Karpas-422 (cell line): ENCODE measurements at regions not wholly inside any gene's neighbourhood (a gene's known extent, or its start where the extent isn't known, plus 50 kb on each side); places are given as distances from the start of the nearest gene placed in this dataset.
"Not testable (repeated sequence)": the region's sequence is repeated elsewhere in the genome, so short reads cannot be mapped to it uniquely, and the experiment has no call there.

ENCODE experiments used
- DNase-seq: peaks from one replicate; pipeline ENCODE4 v3.0.0-alpha.2; 2015
- H2AFZ ChIP-seq: fragments of 200-600 bp; sonication (generic); 2 replicates; pipeline ENCODE4 v1.6.1; 2014; ENCODE audit warnings: antibody characterized with exemption, low read length, mixed read lengths
- H3K27ac ChIP-seq: fragments of 200-600 bp; sonication (generic); 2 replicates; pipeline ENCODE4 v1.5.1; 2014; ENCODE audit warnings: mild to moderate bottlenecking, low read length, moderate library complexity
- H3K27me3 ChIP-seq: fragments of 200-600 bp; sonication (generic); 2 replicates; pipeline ENCODE4 v1.6.1; 2014; ENCODE audit warnings: low read length, mixed read lengths
- H3K36me3 ChIP-seq: fragments of 200-600 bp; sonication (generic); 2 replicates; pipeline ENCODE4 v1.6.1; 2014; ENCODE audit warnings: low read length, mixed read lengths; ENCODE audit not compliant: insufficient read depth
- H3K4me1 ChIP-seq: fragments of 200-600 bp; sonication (generic); 2 replicates; pipeline ENCODE4 v1.6.1; 2014; ENCODE audit warnings: mild to moderate bottlenecking, low read length, mixed read lengths
- H3K4me2 ChIP-seq: fragments of 200-600 bp; sonication (generic); 2 replicates; pipeline ENCODE4 v1.6.1; 2014; ENCODE audit warnings: low read length, low read depth, mild to moderate bottlenecking; ENCODE audit not compliant: poor library complexity, severe bottlenecking
- H3K4me3 ChIP-seq: fragments of 200-600 bp; sonication (generic); 2 replicates; pipeline ENCODE4 v1.5.1; 2014; ENCODE audit warnings: mild to moderate bottlenecking, antibody characterized with exemption, low read length, mixed read lengths
- H3K79me2 ChIP-seq: fragments of 200-600 bp; sonication (generic); 2 replicates; pipeline ENCODE4 v1.6.1; 2014; ENCODE audit warnings: mild to moderate bottlenecking, low read length, mixed read lengths
- H3K9ac ChIP-seq: fragments of 200-600 bp; sonication (generic); 2 replicates; pipeline ENCODE4 v1.6.0; 2014; ENCODE audit warnings: low read length
- H3K9me2 ChIP-seq: fragments of 200-600 bp; sonication (generic), shearing (Covaris generic); replicated peaks from 2 replicates; pipeline ENCODE4 v1.6.0; 2014; ENCODE audit warnings: mild to moderate bottlenecking, low read length, moderate library complexity; ENCODE audit not compliant: insufficient read depth
- H3K9me3 ChIP-seq: fragments of 300-700, 200-600 bp; sonication (generic); 2 replicates; pipeline ENCODE4 v1.6.1; 2014; ENCODE audit warnings: low read length, mixed read lengths
- H4K20me1 ChIP-seq: fragments of 200-600 bp; sonication (generic); 2 replicates; pipeline ENCODE4 v1.6.1; 2014; ENCODE audit warnings: mild to moderate bottlenecking, antibody characterized with exemption, low read length, low read depth; ENCODE audit not compliant: insufficient read depth

- no peak overlapping the region for H3K4me3 ChIP-seq
Measured at GRCh38 chr2:11898576-11898975, 152.1 kb downstream of the LPIN1 start.

GRCh38 chr2:11899264-11899818 is 152.9 kb downstream of the LPIN1 start:
- DNase-seq = no peak
- H3K4me3 ChIP-seq = no peak overlapping the region
- H3K27ac ChIP-seq = no peak overlapping the region
- H3K4me2 ChIP-seq = no peak overlapping the region
- H3K4me1 ChIP-seq = peaks cover 12% of the 10 kb centered on the region
- no peaks in the 10 kb centered on the region for H3K27me3 ChIP-seq
- H3K36me3 ChIP-seq = no peaks in the 10 kb centered on the region
- H3K9me3 ChIP-seq = no peaks in the 10 kb centered on the region
- no peaks in the 10 kb centered on the region for H3K79me2 ChIP-seq
- no peaks in the 10 kb centered on the region for H3K9me2 ChIP-seq
- no peak overlapping the region for H3K9ac ChIP-seq
- H4K20me1 ChIP-seq = no peaks in the 10 kb centered on the region
- H2AFZ ChIP-seq = no peak overlapping the region

More at GRCh38 chr2:11898576-11898975, 152.1 kb downstream of the LPIN1 start:
- Histone ChIP-seq H2AFZ (no peak overlapping the region), H3K36me3 (no peaks in the 10 kb centered on the region), H3K4me1 (peaks cover 4% of the 10 kb centered on the region), H3K4me2 (no peak overlapping the region), H3K9ac (no peak overlapping the region), H3K9me3 (no peaks in the 10 kb centered on the region), H3K9me2 (no peaks in the 10 kb centered on the region), H4K20me1 (no peaks in the 10 kb centered on the region), H3K27ac (no peak overlapping the region), H3K79me2 (no peaks in the 10 kb centered on the region), H3K27me3 (no peaks in the 10 kb centered on the region)
- DNase-seq = no peak

- H3K27ac ChIP-seq, H2AFZ ChIP-seq, H3K79me2 ChIP-seq, DNase-seq, H3K36me3 ChIP-seq, H3K9ac ChIP-seq, H3K27me3 ChIP-seq, H3K9me2 ChIP-seq, H3K4me2 ChIP-seq, H3K4me3 ChIP-seq, H3K9me3 ChIP-seq, H4K20me1 ChIP-seq: not testable (repeated sequence)
- peaks cover 16% of the 10 kb centered on the region for H3K4me1 ChIP-seq
Measured at GRCh38 chr2:11900891-11901290, 154.5 kb downstream of the LPIN1 start.

- Histone ChIP-seq H3K36me3 (no peaks in the 10 kb centered on the region), H3K4me2 (no peak overlapping the region), H3K9me3 (no peaks in the 10 kb centered on the region)
Measured at GRCh38 chr2:11901351-11902069, 155.1 kb downstream of the LPIN1 start.

GRCh38 chr2:11903085-11903606 is 156.7 kb downstream of the LPIN1 start:
- Histone ChIP-seq H3K27ac (no peak overlapping the region), H2AFZ (no peak overlapping the region), H3K36me3 (no peaks in the 10 kb centered on the region), H3K4me2 (no peak overlapping the region), H3K9me2 (no peaks in the 10 kb centered on the region), H3K27me3 (no peaks in the 10 kb centered on the region), H4K20me1 (no peaks in the 10 kb centered on the region), H3K4me1 (peaks cover 16% of the 10 kb centered on the region), H3K9me3 (no peaks in the 10 kb centered on the region), H3K79me2 (no peaks in the 10 kb centered on the region), H3K4me3 (no peak overlapping the region), H3K9ac (no peak overlapping the region)
- DNase-seq = no peak

More at GRCh38 chr2:11901351-11902069, 155.1 kb downstream of the LPIN1 start:
- Histone ChIP-seq H3K27me3 (no peaks in the 10 kb centered on the region), H3K4me3 (no peak overlapping the region), H3K9ac (no peak overlapping the region), H3K27ac (no peak overlapping the region), H3K79me2 (no peaks in the 10 kb centered on the region), H4K20me1 (no peaks in the 10 kb centered on the region), H2AFZ (no peak overlapping the region), H3K9me2 (no peaks in the 10 kb centered on the region), H3K4me1 (peaks cover 16% of the 10 kb centered on the region)
- no peak for DNase-seq

- Histone ChIP-seq H3K36me3 (no peaks in the 10 kb centered on the region), H3K27ac (peak overlapping the region; percentile 27; the same call in 1 of the 2 replicates), H4K20me1 (no peaks in the 10 kb centered on the region), H3K9me2 (no peaks in the 10 kb centered on the region), H3K4me1 (peaks cover 16% of the 10 kb centered on the region), H2AFZ (peak overlapping the region; percentile 8; the same call in 1 of the 2 replicates), H3K4me3 (no peak overlapping the region), H3K27me3 (no peaks in the 10 kb centered on the region), H3K4me2 (no peak overlapping the region), H3K9ac (0 out of 2 replicates have a peak overlapping the region, but pooled peaks have one; percentile 5), H3K79me2 (no peaks in the 10 kb centered on the region), H3K9me3 (no peaks in the 10 kb centered on the region)
- peak; percentile 83 for DNase-seq
Measured at GRCh38 chr2:11904029-11904428, 157.6 kb downstream of the LPIN1 start.

- Histone ChIP-seq H3K27ac (no peak overlapping the region; the same call in 1 of the 2 replicates), H4K20me1 (no peaks in the 10 kb centered on the region), H3K79me2 (no peaks in the 10 kb centered on the region), H3K27me3 (no peaks in the 10 kb centered on the region), H2AFZ (no peak overlapping the region), H3K36me3 (no peaks in the 10 kb centered on the region), H3K9me3 (no peaks in the 10 kb centered on the region), H3K4me3 (no peak overlapping the region), H3K4me2 (no peak overlapping the region), H3K4me1 (peaks cover 16% of the 10 kb centered on the region), H3K9ac (no peak overlapping the region), H3K9me2 (no peaks in the 10 kb centered on the region)
- DNase-seq = no peak
Measured at GRCh38 chr2:11904941-11905340, 158.5 kb downstream of the LPIN1 start.

- Histone ChIP-seq H3K36me3 (no peaks in the 10 kb centered on the region), H2AFZ (no peak overlapping the region), H3K9me3 (no peaks in the 10 kb centered on the region), H3K9me2 (no peaks in the 10 kb centered on the region), H3K4me3 (no peak overlapping the region), H3K4me2 (no peak overlapping the region), H3K27me3 (no peaks in the 10 kb centered on the region), H3K4me1 (peaks cover 18% of the 10 kb centered on the region), H4K20me1 (no peaks in the 10 kb centered on the region), H3K9ac (no peak overlapping the region), H3K79me2 (no peaks in the 10 kb centered on the region), H3K27ac (no peak overlapping the region)
- no peak for DNase-seq
Measured at GRCh38 chr2:11907190-11907589, 160.8 kb downstream of the LPIN1 start.
